NCI-H526 treated with DMSO at 0.1 percent for 48 hours (cell line): ENCODE measurements at regions not wholly inside any gene's neighbourhood (a gene's known extent, or its start where the extent isn't known, plus 50 kb on each side); places are given as distances from the start of the nearest gene placed in this dataset.
"Not testable (repeated sequence)": the region's sequence is repeated elsewhere in the genome, so short reads cannot be mapped to it uniquely, and the experiment has no call there.

Source experiments
- DNase-seq: peaks from one replicate; lab custom pipeline; 2025; lab: John Stamatoyannopoulos, UW

DNA sequence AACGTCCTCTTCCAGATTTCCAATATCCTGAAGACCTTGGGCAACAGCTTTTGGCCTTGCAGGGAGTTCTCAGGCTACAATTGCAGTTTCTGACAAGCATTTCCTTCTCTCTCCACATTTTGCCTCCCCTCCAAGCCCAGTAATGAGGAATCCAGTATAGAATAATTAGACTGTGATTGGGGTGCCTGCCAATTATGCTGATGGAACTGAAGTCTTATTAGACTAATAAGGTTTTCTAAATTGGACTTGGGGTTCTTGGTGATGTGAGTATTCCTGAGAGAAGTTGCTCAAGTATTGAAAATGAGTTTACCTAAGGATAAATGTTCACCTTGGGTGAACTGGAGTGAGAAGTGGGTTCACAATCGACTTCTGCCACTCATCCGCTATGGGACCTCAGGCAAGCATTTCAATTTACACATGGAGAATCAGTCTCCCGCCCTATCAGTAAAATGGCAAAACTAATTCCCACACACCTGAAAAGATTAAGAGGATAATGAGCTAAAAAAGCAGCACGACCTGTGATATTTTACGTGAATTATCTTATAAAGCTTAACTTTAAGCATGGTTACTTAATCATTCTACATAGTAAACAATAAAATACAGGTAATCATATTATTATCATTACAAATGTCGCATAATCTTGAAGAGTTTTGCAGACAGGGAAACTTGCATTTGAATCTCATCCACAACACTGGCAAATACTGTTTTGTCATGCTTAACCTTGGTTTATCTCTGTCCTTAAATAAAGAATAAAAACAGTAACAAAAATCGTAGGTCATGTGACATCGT is 628.0 kb downstream of the TMEM114 start:
- DNase-seq = no peak

DNA sequence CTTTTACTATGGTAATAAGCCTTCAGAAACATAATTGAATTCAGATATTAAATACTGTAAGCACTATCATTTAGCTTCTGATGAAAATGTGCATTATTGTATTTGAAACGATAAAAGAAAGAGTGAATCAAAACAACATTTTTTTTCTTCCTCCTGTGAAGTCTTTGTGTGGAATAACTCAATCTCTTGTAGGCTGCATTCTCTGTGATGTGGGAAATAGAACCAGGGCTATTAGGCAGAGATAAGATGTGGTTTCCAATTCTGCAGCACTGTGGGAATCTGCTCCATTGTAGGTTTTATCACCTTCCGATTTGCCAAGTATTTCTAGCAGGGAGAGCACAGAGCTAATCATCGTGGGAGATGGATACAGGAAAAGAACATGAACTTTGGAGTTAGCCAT is 624.5 kb downstream of the RBFOX1 start:
- DNase-seq = no peak

GRCh38 chr16:7953360-7953759 is 620.7 kb downstream of the RBFOX1 start:
- DNase-seq = no peak

- no peak for DNase-seq
These were observed 613.5 kb downstream of the RBFOX1 start for GRCh38 chr16:7946142-7946541.

- DNase-seq = no peak
These were observed 605.5 kb downstream of the RBFOX1 start for GRCh38 chr16:7938175-7938574.

- no peak for DNase-seq
These were observed 588.7 kb downstream of the RBFOX1 start for GRCh38 chr16:7921345-7921744.

DNA sequence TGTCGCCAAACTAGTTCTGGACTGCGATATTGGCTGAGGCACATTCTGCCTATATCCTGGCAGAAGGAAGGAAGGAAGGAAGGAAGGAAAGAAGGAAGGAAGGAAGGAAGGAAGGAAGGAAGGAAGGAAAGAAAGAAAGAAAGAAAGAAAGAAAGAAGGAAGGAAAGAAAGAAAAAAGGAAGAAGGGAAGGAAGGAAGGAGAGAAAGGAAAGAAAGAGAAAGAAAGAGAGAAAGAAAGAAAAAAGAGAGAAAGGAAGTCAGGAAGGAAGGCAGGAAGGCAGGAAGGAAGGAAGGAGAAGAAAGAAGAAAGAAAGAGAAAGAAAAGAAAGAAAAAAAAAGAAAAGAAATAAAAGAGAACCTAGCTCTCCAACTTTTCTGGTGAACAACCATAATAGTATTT is 587.1 kb downstream of the RBFOX1 start:
- no peak for DNase-seq

DNA sequence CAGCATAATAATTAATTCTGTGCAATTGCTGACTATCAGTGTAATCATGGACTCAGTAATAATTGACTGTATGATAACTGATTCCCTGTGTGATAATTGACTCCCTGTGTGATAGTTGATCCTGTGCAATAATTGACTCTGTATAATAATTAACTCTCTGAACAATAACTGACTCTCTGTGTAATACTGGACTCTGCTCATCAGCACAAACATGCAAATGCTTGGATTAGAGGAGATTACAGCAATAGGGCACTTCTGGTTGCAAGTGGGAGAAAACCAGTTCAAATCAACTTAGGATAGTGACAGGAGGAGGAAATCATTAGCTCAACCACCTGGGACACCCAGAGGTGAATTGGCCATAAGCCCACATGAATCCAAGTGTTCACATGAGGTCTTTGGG is 582.1 kb downstream of the RBFOX1 start:
- no peak for DNase-seq

GRCh38 chr16:7912132-7912531 is 579.5 kb downstream of the RBFOX1 start:
- DNase-seq = no peak

GRCh38 chr16:7910116-7910515 is 577.5 kb downstream of the RBFOX1 start:
- no peak for DNase-seq

DNA sequence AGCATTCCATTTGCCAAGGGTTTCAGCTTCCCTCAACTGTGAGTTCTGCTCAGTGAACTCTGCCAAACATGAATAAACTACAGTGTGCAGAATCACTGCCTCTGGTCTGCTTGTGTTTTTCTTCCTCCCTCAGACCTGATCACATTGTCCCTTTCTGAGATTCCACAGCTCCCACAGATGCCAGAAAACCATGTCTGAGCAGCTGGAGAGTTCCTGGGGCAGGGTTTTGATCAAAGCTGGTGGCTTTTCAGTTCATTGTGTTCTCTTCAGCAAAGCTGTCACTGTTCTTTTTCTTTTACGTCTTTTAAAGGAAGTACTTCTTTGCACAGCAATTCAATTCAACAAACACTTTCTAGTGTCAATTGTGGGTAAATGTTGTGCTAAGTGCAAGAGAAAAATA is 555.8 kb downstream of the RBFOX1 start:
- DNase-seq = no peak

- DNase-seq = no peak
These were observed 554.7 kb downstream of the RBFOX1 start for GRCh38 chr16:7887316-7887715.

- DNase-seq = no peak
These were observed 539.3 kb downstream of the RBFOX1 start for GRCh38 chr16:7871979-7872378.

- DNase-seq = no peak
These were observed 538.7 kb downstream of the RBFOX1 start for GRCh38 chr16:7871371-7871770.

GRCh38 chr16:7867831-7868230 is 535.2 kb downstream of the RBFOX1 start:
- DNase-seq = no peak

DNA sequence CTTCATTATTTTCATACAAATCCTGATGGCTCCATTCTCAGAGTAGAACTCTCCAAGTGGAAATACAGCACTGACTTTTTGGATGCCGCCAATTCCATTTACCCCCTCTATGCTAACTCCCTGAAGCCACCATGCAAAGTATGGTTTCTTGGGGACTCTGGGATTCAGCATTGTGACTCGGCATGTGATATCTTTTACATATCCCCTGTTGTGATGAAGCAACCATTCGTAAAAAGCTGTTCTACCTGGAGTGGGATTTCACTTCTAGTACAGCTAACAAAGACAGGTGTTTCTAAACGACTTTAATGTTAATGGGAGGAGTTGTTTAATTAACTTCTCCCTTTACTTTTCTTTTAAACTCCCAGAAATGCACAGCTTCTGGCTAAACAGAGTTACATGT is 533.5 kb downstream of the RBFOX1 start:
- DNase-seq = no peak

- not testable (repeated sequence) for DNase-seq
These were observed 532.7 kb downstream of the RBFOX1 start for GRCh38 chr16:7865393-7865792.

DNA sequence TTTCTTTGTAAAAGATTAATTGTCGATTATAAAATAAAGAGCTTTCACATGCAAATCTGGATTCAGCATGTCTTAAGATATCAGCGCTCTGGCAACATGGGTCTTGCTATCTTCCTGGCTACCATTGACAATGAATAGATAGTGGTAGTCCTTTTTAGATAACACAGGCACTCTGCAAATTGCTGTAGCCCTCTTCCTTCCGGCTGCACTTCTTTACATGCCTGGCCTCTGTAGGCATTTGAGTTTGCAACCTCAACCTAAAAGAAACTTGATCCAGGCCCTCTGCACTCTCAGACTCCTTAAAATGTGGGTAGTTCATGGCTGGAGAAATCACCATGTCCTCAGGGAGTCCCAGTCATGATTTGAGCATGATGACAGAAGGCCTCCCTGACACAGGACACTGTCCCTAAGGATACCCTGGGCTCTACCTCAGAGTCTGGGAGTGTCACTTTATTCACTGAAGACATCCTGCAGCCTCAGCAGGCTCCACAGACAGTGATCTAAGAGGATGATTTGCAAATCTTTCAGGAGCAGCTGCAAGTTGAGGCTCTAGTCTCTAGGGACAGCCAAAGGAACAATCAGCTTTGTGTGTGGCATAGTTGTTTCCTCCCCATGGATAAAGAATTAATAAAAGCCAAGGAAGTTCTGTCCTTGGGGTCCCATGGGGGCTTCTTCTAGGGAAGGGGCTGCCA is 529.4 kb downstream of the RBFOX1 start:
- DNase-seq = no peak

- DNase-seq = no peak
These were observed 520.6 kb downstream of the RBFOX1 start for GRCh38 chr16:7853197-7853596.

GRCh38 chr16:7849841-7850240 is 517.2 kb downstream of the RBFOX1 start:
- DNase-seq = no peak

GRCh38 chr16:7843261-7843660 is 510.6 kb downstream of the RBFOX1 start:
- no peak for DNase-seq

DNA sequence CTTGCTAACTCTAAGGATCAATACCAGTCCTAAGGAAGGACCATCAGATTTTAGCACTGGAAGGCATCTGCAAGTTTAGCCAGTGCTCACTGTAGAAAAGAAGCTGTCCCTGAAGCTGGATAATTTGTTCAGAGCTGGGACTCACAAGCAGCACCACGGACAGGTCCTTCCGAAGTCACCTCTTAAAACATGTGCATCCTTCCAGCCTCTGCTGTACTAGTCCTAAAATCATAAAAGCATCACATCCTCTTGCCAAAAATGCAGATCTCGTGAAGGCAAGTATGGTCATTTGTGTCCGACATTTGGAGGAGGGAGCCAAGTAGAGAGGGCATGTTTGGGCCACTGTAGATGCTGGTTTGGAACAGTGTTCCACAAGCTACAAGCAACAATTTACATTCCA is 506.9 kb downstream of the RBFOX1 start:
- no peak for DNase-seq

- DNase-seq = no peak
These were observed 502.3 kb downstream of the RBFOX1 start for GRCh38 chr16:7834771-7835431.
